Stimulated activated naive CD8-positive, alpha-beta T cell treated with anti-CD3 and anti-CD28 coated beads, Interleukin-15, Interleukin-2, amounts not matched to agents 100 ng/mL and 50 ng/mL, for 24 hours (primary cell): ENCODE measurements at regions not wholly inside any gene's neighbourhood (a gene's known extent, or its start where the extent isn't known, plus 50 kb on each side); places are given as distances from the start of the nearest gene placed in this dataset.

Source experiments
- H3K27ac Mint-ChIP-seq: one replicate; pipeline ENCODE4 v1.8.0; 2021; ENCODE audit warnings: mild to moderate bottlenecking, mixed read lengths
- H3K27me3 Mint-ChIP-seq: one replicate; pipeline ENCODE4 v1.8.0; 2021; ENCODE audit warnings: mixed read lengths
- H3K36me3 Mint-ChIP-seq: one replicate; pipeline ENCODE4 v1.8.0; 2021; ENCODE audit warnings: low read depth, mixed read lengths
- H3K4me1 Mint-ChIP-seq: one replicate; pipeline ENCODE4 v1.8.0; 2021; ENCODE audit warnings: low read depth, mixed read lengths
- H3K4me3 Mint-ChIP-seq: one replicate; pipeline ENCODE4 v1.8.0; 2021; ENCODE audit warnings: mild to moderate bottlenecking, mixed read lengths
- H3K9me3 Mint-ChIP-seq: one replicate; pipeline ENCODE4 v1.8.0; 2021; ENCODE audit warnings: mixed read lengths

DNA sequence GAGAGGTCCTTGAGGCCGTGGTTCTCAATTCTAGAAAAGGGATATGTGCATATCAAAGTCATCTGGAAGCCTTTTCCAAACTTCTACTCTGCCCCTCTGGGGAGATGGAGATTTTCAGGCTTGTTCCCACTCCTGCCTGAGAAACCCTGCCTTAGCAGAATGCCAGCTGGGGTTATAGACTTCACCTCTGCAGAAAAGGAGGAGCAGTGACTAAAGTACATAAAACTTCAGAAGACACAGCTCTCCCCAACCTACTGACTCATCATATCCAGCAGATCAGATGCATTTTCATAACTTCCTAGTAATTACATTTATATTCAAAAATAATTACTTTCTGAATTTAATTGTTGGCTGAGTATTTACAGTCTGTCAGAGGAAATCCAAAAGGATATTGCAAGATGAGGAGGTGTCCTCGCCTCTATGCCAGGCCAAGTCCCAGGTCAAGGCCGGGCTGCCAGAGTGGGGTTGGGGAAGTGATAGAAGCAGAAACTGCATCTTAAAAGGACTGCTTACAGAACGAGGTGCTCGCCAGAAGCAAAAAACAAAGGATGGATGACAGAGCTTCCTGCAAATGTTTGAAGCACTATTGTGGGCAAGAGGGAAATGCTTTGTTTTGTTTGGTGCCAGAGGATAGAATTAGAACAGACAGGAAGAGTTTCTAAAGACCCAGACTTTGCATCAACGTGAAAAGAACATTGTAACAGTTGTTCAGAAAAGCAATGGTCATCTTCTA lies 75.6 kb upstream of the APCDD1 start:
- no peak overlapping the region for H3K4me3 Mint-ChIP-seq
- H3K27ac Mint-ChIP-seq = no peak overlapping the region
- no peaks in the 10 kb centered on the region for H3K9me3 Mint-ChIP-seq
- H3K36me3 Mint-ChIP-seq = no peaks in the 10 kb centered on the region
- H3K27me3 Mint-ChIP-seq = peaks cover 5% of the 10 kb centered on the region
- H3K4me1 Mint-ChIP-seq = no peaks in the 10 kb centered on the region

DNA sequence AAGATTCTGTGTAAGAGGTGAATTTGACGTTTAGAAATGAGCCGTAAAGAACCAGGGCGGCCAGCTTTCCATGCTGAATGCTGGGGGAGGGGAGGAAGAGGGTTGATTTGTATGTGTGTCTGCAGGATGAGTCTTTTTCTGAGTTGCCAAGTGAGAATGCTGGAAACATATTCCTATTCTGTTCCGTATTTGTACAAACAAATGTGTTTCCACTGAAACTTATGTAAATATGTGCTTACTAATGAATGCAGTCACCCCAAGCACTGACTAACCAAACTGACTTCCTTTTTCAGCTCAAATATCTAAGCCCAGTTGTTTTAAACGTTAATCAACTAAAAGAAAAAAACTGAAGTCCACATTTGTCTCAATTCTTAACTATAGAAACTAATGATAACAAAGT lies 74.9 kb upstream of the APCDD1 start:
- no peaks in the 10 kb centered on the region for H3K4me1 Mint-ChIP-seq
- peaks cover 5% of the 10 kb centered on the region for H3K27me3 Mint-ChIP-seq
- no peaks in the 10 kb centered on the region for H3K36me3 Mint-ChIP-seq
- no peaks in the 10 kb centered on the region for H3K9me3 Mint-ChIP-seq
- H3K4me3 Mint-ChIP-seq = no peak overlapping the region
- no peak overlapping the region for H3K27ac Mint-ChIP-seq

DNA sequence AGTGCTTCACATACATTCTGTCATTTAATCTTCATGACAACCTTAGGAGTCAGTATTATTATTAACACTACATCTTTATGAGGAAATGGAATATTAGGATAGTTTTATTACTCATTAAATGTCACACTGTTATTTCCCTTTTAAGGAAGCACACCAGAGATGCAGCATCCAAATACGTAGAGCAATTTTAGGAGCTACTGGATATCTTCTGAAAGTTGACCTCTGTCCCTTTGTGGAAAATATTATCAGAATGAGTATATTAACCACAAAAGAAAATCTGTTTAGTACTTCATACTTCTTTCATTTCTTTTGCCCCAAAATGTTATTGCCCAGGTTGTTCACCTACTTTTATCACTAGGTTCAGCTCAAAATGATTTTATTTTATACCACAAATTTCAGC lies 72.9 kb upstream of the APCDD1 start:
- Mint-ChIP-seq H3K27me3 (peaks cover 5% of the 10 kb centered on the region), H3K4me1 (no peaks in the 10 kb centered on the region), H3K4me3 (no peak overlapping the region), H3K36me3 (no peaks in the 10 kb centered on the region), H3K27ac (no peak overlapping the region), H3K9me3 (no peaks in the 10 kb centered on the region)

DNA sequence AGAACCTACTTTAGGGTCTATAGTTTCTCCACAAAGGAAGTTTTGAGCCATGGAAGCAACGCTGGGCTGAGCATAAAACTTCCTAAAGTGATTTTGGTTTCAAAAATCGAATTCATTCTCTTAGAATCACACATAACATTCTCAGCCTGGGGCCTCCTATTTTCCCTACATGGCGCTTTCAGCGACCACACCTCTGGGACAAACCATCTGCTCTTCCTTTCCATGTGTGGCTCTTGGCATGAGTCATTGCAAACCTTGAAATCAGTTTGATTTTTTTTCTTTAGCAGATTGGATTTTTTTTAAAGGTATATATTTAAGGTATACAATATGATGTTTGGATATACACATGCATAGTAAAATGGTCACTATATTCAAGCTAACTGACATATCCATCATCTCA lies 72.5 kb upstream of the APCDD1 start:
- no peak overlapping the region for H3K4me3 Mint-ChIP-seq
- H3K4me1 Mint-ChIP-seq = no peaks in the 10 kb centered on the region
- no peak overlapping the region for H3K27ac Mint-ChIP-seq
- no peaks in the 10 kb centered on the region for H3K36me3 Mint-ChIP-seq
- H3K9me3 Mint-ChIP-seq = no peaks in the 10 kb centered on the region
- peaks cover 5% of the 10 kb centered on the region for H3K27me3 Mint-ChIP-seq

DNA sequence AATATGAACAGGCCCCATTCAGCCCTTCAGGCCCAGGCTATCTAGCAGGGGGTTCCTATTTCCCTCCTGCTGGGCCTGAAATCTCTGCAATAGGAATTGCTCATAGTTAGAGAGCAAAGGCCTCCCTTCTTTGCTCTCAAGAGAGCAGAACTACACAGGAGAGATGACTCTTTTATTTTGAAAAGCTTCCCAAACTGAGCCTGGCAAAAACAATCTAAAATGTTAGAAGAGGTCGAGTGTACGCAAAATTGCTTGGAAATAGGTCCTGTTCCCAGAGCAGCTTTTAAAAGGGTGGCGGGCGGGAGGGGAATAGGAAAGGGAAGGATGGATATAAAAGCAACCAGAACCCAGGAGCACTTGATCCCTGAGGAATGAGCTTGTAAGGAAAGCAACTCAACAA lies 68.4 kb upstream of the APCDD1 start:
- Mint-ChIP-seq H3K27ac (no peak overlapping the region), H3K36me3 (no peaks in the 10 kb centered on the region), H3K4me3 (no peak overlapping the region), H3K9me3 (peaks cover 4% of the 10 kb centered on the region), H3K4me1 (no peaks in the 10 kb centered on the region), H3K27me3 (peaks cover 13% of the 10 kb centered on the region)

DNA sequence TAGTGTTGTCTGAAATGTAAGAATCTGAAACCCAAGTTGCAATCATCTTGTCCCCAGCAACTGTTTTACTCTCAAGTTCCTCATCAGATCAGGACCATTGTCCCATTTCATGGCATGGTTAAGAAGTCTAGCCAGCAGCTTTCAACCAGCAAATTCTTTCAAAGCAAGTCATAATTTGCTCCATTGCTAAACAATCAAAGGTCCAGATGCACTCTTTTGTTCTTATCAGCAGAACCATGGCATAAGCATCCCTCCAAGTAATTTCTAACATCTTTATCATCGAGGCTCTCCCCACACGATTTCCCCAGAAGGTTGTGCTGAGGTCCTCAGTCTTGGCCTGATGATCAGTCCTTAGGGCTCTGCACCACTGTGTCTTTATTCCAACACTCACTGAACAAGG lies 67.5 kb upstream of the APCDD1 start:
- H3K4me3 Mint-ChIP-seq = no peak overlapping the region
- peaks cover 8% of the 10 kb centered on the region for H3K4me1 Mint-ChIP-seq
- H3K9me3 Mint-ChIP-seq = peaks cover 4% of the 10 kb centered on the region
- H3K27ac Mint-ChIP-seq = no peak overlapping the region
- no peaks in the 10 kb centered on the region for H3K36me3 Mint-ChIP-seq
- peaks cover 20% of the 10 kb centered on the region for H3K27me3 Mint-ChIP-seq

DNA sequence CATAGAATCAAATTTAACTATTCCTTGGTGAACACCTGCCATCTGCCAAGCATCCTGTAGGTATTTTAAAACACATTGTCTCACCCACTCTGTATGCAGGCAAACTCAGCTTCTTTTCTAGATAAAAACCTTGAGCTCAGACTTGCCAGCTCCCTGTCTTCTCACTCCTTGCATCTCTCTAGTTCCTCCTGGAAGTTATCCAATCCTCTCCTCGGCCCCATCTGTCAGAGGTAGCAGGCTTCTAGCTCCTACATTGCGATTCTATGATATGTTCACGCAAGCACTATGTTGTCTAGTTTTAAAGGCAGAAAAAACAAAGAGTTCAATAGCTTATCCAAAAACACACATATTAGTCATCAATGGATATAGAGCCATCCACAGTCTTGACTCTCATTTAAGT lies 67.0 kb upstream of the APCDD1 start:
- H3K36me3 Mint-ChIP-seq = no peaks in the 10 kb centered on the region
- H3K4me1 Mint-ChIP-seq = peaks cover 8% of the 10 kb centered on the region
- H3K4me3 Mint-ChIP-seq = no peak overlapping the region

DNA sequence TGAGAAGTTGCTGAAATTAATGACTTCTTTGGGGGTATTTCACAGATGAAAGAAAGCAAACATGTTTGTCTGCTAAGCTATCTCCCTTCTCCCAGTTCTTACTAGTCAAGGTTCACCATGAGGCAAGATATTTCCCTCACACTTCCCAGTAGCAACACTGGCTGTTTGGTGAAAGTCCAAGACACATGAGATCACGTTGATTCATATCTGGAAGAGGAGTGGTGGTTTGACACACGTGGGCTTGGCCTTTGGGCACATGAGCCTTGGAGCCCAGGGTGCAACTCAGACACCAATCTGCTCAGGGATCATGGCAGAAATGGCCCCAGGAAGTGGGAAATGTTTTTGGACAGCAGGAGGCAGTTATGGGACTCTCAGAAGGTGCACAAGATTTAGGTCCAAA lies 66.1 kb upstream of the APCDD1 start:
- Mint-ChIP-seq H3K4me3 (no peak overlapping the region), H3K27ac (no peak overlapping the region), H3K36me3 (no peaks in the 10 kb centered on the region), H3K4me1 (peaks cover 8% of the 10 kb centered on the region), H3K27me3 (peaks cover 21% of the 10 kb centered on the region), H3K9me3 (peaks cover 7% of the 10 kb centered on the region)

More for the DNA sequence above, 67.0 kb upstream of the APCDD1 start:
- Mint-ChIP-seq H3K27ac (no peak overlapping the region), H3K9me3 (peaks cover 4% of the 10 kb centered on the region), H3K27me3 (peaks cover 20% of the 10 kb centered on the region)

DNA sequence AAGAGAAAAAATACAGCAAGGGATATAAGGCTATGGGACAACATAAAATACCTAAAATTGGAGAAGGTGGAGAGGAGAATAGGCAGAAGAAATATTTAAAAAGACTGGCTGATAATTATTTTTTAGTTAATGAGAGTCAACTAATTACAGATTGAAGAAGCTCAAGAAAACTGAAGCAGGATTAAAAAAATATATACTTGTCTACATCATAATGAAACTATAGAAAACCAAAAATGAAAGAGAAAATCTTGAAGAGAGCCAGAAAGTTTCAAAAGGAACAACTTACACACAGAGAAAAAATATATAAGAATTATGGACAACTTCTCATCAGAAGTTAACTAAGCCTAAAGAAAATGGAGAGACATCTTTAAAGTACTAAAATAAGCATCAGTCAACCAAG lies 62.9 kb upstream of the APCDD1 start:
- peaks cover 19% of the 10 kb centered on the region for H3K27me3 Mint-ChIP-seq
- no peaks in the 10 kb centered on the region for H3K36me3 Mint-ChIP-seq
- H3K4me3 Mint-ChIP-seq = peak overlapping the region; percentile 30
- H3K4me1 Mint-ChIP-seq = peaks cover 8% of the 10 kb centered on the region
- H3K27ac Mint-ChIP-seq = peak overlapping the region; percentile 41
- peaks cover 7% of the 10 kb centered on the region for H3K9me3 Mint-ChIP-seq

DNA sequence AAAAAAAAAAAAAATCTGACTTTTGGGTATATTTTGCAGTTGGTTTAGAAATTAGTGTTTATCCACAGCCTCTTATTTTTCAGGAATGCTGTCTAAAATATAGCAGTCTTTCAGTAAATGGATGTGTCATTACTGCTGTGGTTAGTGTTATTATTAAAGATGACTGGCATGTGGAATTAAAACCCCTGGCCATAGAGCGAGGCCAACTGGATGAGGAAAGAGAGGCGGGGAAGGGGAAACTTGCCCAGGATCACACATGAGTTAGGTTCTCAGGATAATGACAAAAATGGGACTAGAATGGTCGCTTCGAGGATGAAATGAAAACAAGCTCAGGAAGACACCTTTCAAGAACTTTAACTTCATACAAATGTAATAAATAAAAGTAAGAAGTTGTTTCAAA lies 57.4 kb upstream of the APCDD1 start:
- peaks cover 4% of the 10 kb centered on the region for H3K9me3 Mint-ChIP-seq
- H3K4me1 Mint-ChIP-seq = peaks cover 4% of the 10 kb centered on the region
- H3K27ac Mint-ChIP-seq = no peak overlapping the region
- no peak overlapping the region for H3K4me3 Mint-ChIP-seq
- peaks cover 8% of the 10 kb centered on the region for H3K27me3 Mint-ChIP-seq
- no peaks in the 10 kb centered on the region for H3K36me3 Mint-ChIP-seq

DNA sequence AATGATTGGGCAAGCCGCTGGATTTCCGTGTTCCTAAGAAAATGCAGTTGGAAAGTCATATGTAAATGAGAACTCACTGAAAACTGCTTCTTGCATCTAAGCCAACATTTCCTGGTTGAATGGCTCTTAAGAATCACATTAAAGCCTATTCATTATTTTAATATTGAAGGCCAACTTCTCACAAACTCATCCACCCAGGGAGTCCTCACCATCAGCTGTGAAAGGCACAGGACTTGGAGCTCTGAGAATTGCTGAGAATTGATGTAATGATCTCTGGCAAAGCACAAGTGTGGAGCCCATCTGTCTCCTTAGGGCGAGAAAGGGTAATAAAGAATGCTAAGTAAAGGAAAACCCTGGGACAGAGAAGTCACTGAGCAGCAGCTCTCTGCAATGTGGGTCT lies 55.9 kb upstream of the APCDD1 start:
- H3K4me1 Mint-ChIP-seq = peaks cover 4% of the 10 kb centered on the region
- no peaks in the 10 kb centered on the region for H3K36me3 Mint-ChIP-seq
- no peak overlapping the region for H3K4me3 Mint-ChIP-seq
- no peak overlapping the region for H3K27ac Mint-ChIP-seq
- H3K27me3 Mint-ChIP-seq = peaks cover 4% of the 10 kb centered on the region
- H3K9me3 Mint-ChIP-seq = no peaks in the 10 kb centered on the region

DNA sequence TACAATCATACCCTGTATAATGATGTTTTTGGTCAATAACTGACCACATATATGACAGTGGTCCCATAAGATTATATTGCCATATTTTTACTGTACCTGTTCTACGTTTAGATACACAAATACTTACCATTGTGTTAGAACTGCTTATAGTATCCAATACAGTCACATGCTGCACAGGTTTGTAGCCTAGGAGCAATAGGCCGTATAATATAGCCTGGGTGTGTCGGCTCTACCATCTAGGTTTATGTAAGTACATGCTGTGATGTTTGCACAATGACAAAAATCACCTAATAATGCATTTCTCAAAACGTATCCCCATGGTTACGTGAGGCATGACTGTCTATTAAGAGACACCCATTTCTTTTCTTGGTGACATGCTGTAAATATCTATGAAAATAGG lies 55.0 kb upstream of the APCDD1 start:
- Mint-ChIP-seq H3K4me3 (no peak overlapping the region), H3K27ac (no peak overlapping the region), H3K4me1 (peaks cover 4% of the 10 kb centered on the region), H3K27me3 (peaks cover 4% of the 10 kb centered on the region), H3K36me3 (no peaks in the 10 kb centered on the region), H3K9me3 (no peaks in the 10 kb centered on the region)

DNA sequence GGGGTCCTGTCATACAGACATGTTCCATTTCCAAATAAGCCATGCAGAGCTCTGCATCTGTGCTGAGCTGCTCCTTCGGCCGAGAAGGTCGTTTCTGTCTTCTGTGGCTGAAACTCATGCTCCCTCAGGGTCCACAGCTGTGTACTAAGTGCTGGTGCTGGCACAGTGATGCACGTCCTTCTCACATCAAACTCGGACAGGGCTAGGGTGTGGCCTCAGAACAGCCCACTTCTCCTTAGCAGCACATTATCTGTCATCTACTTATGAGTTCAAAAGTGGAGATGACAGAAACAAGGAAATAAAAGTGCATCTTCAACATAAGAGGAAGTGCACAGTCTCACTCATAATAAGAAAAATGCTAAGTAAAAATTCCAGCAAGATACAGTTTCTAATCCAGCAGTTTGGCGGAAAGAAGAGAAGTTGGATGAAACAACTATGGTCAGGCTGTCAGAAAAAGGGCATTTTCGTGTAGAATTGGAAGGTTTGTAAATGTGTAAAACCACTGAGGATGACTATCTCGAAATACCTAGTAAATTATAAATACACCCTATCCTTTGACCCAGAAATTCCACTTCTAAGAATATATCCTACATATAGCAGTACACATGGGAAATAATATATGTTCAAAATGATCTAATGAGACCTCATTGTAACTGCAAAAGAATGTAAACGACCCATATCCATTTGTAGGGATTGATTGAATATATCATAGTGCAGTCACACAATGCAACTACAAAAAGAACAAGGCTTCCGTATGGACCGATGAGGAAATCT lies 53.7 kb upstream of the APCDD1 start:
- Mint-ChIP-seq H3K4me1 (peaks cover 4% of the 10 kb centered on the region), H3K9me3 (no peaks in the 10 kb centered on the region), H3K27me3 (peaks cover 8% of the 10 kb centered on the region), H3K4me3 (no peak overlapping the region), H3K27ac (no peak overlapping the region), H3K36me3 (no peaks in the 10 kb centered on the region)

DNA sequence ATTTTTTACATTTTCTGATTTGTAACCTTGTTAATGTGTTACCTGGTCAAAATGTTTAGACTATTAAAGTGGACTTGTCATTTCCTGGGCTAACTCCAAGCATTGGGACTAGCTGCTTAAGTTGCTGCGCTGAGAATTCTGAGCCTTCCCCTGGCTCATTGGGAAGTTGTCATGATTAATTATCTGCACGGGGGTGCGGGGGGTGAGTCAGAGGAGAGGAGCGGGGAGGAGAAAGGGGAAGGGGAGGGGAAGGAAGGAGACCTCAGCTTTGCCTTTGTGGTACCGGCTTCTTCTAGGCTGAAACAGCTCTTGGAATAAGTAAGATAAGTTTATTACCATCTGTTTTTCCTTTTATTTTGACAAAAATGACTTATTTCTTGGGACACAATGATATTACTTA lies 52.9 kb upstream of the APCDD1 start:
- Mint-ChIP-seq H3K36me3 (no peaks in the 10 kb centered on the region), H3K4me3 (no peak overlapping the region), H3K27me3 (peaks cover 8% of the 10 kb centered on the region), H3K4me1 (peaks cover 4% of the 10 kb centered on the region), H3K27ac (no peak overlapping the region), H3K9me3 (no peaks in the 10 kb centered on the region)

DNA sequence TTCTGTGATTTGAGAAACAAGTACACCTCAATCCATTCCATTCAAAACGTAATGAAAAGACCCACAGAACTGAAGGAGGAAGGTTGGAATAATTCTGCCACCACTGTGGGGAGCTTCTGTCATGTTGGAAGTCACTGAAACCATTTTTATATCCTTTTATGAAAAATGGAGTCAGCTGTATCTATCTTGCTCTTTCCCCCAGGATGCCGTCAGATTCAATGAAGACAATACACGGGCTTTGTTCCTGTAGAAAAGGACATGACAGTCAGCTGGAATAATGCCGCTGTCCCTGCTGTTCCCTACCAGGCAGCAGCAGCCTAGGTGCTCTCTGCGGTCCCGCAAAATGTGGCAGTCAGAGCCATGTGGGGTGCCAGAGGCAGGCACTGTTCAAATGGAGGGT lies 52.5 kb upstream of the APCDD1 start:
- Mint-ChIP-seq H3K4me1 (peaks cover 4% of the 10 kb centered on the region), H3K36me3 (no peaks in the 10 kb centered on the region), H3K27ac (no peak overlapping the region), H3K27me3 (peaks cover 8% of the 10 kb centered on the region), H3K9me3 (no peaks in the 10 kb centered on the region), H3K4me3 (no peak overlapping the region)
